EL (cell line): ENCODE measurements at regions not wholly inside any gene's neighbourhood (a gene's known extent, or its start where the extent isn't known, plus 50 kb on each side); places are given as distances from the start of the nearest gene placed in this dataset.
"Not testable (repeated sequence)": the region's sequence is repeated elsewhere in the genome, so short reads cannot be mapped to it uniquely, and the experiment has no call there.

Experiments
- DNase-seq: peaks from one replicate; pipeline ENCODE4 v3.0.0-alpha.2; 2016

GRCh38 chr5:1731091-1731639 is 68.5 kb downstream of the MRPL36 start:
- DNase-seq: no peak

- no peak for DNase-seq
Observed at GRCh38 chr5:1730487-1730847, 69.2 kb downstream of the MRPL36 start.

GRCh38 chr5:1729641-1730486 is 69.8 kb downstream of the MRPL36 start:
- DNase-seq: no peak

GRCh38 chr5:1728846-1729245 is 70.8 kb downstream of the MRPL36 start:
- DNase-seq: no peak

- DNase-seq: no peak
Observed at GRCh38 chr5:1727571-1727970, 72.1 kb downstream of the MRPL36 start.

GRCh38 chr5:1726956-1727355 is 72.7 kb downstream of the MRPL36 start:
- DNase-seq: no peak

GRCh38 chr5:1726469-1726865 is 73.2 kb downstream of the MRPL36 start:
- no peak for DNase-seq

GRCh38 chr5:1725641-1726468 is 73.8 kb downstream of the MRPL36 start:
- DNase-seq: no peak

GRCh38 chr5:1724822-1725602 is 74.6 kb downstream of the MRPL36 start:
- DNase-seq: no peak

- DNase-seq: no peak
Observed at GRCh38 chr5:1723957-1724821, 75.4 kb downstream of the MRPL36 start.

- no peak for DNase-seq
Observed at GRCh38 chr5:1723476-1723875, 76.2 kb downstream of the MRPL36 start.

GRCh38 chr5:1722877-1723276 is 76.8 kb downstream of the MRPL36 start:
- DNase-seq: no peak

- no peak for DNase-seq
Observed at GRCh38 chr5:1720396-1721110, 79.1 kb downstream of the MRPL36 start.

GRCh38 chr5:1719860-1720259 is 79.8 kb downstream of the MRPL36 start:
- no peak for DNase-seq

- DNase-seq: no peak
Observed at GRCh38 chr5:1718669-1719068, 81.0 kb downstream of the MRPL36 start.

- not testable (repeated sequence) for DNase-seq
Observed at GRCh38 chr5:1710091-1710490, 89.5 kb downstream of the MRPL36 start.

GRCh38 chr5:1709171-1709803 is 90.3 kb downstream of the MRPL36 start:
- DNase-seq: no peak

GRCh38 chr5:1708592-1709141 is 91.0 kb downstream of the MRPL36 start:
- no peak for DNase-seq

- no peak for DNase-seq
Observed at GRCh38 chr5:1707467-1707866, 92.2 kb downstream of the MRPL36 start.

GRCh38 chr5:1706428-1706827 is 93.2 kb downstream of the MRPL36 start:
- no peak for DNase-seq

- no peak for DNase-seq
Observed at GRCh38 chr5:1706021-1706420, 93.6 kb downstream of the MRPL36 start.
